ENCODE measurements at regions not wholly inside any gene's neighbourhood (a gene's known extent, or its start where the extent isn't known, plus 50 kb on each side); places are given as distances from the start of the nearest gene placed in this dataset.

- TF ChIP-seq CTCF (IDR thresholded peaks at IDR 0.05; ENCODE audit: insufficient read depth, low read length) (no peak), POLR2AphosphoS5 (IDR thresholded peaks at IDR 0.05; ENCODE audit: low read depth) (no peak), GABPA (IDR thresholded peaks at IDR 0.05; ENCODE audit: low read depth) (no peak), REST (IDR thresholded peaks at IDR 0.05; ENCODE audit: insufficient replicate concordance, low read depth) (no peak)
Measured at GRCh38 chr13:34000955-34001354, 183.0 kb downstream of the RFC3 start.

All from HL-60 (cell line).